ENCODE measurements at regions not wholly inside any gene's neighbourhood (a gene's known extent, or its start where the extent isn't known, plus 50 kb on each side); places are given as distances from the start of the nearest gene placed in this dataset.

DNA sequence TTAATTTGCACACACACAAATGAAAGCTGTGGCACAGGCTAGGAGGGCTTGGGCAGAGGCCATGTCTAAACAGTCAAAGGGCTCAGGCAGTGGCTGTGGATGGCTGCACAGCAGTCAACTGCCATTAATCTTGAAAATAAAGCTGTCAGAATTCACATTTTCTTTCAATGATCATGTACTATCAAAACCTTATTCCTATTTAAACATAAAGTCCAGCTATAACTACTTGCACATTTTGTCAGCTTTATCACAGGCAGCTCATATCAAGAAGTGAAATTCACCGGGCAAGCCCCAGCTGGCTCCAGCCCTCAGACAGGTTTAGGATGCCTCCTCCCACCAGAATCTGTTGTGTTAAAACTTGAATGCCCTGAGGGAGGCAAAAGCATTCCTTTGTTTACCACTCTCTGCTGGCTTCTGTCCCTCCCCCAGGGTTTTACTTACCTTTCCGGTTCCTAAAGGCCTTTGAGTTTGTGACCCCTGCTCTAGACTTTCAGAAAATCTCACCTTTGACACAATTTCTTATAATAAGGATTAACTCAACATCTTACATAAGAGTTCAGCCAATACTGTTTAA, 54.9 kb upstream of the GRAMD2B start:
- DNase-seq, result no peak

DNA sequence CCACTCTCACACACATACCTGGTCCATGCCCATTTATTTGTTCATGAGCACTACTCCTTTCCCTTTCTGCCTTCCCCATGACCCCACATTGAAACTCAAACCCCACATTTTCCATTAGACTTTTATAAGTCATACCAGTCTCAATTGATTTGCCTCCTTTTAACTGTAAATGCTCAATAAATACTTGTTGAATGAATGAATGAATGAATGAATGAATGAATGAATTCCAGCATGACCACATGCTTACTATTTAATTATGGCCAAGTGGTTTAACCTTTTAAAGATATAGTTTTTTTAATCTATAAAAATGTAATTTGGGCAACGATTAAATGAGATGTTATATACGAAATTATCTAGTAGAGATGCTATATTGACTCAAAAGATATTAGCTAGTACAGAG, 54.1 kb upstream of the GRAMD2B start:
- no peak for DNase-seq

DNA sequence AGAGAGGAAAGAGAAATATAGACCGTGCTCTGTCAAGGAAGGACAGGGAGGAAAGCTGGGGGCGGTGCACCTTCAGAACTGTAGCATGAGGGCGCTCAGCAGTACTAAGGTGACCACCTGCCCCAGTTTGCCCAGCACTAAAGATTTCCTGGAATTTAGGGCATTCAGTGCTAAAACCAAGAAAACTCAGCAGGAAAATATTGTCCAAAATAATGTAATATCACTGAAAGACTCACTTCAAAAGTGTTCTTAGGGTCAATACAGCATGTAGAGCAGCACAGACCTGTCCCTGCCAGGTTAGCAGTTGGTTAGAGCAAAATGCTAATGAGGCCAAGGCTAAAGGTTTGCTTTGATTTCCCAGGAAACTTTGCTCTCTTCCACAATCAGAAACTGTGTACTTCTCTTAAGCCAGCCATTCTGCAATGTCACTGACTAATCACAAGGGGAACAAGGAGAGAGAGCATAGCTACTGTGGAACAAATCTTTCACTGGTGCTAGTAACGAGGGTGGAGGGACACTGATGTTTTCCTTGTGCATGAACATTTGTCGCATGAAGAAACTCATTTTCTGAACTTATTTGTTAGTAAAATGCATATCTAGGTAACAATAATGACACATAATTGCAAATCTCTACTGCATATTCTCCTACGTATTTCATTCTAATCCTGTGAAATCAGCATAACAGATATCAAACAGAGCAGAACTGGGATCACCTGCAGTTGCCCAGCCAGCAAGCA, 53.0 kb upstream of the GRAMD2B start:
- DNase-seq, result no peak

DNA sequence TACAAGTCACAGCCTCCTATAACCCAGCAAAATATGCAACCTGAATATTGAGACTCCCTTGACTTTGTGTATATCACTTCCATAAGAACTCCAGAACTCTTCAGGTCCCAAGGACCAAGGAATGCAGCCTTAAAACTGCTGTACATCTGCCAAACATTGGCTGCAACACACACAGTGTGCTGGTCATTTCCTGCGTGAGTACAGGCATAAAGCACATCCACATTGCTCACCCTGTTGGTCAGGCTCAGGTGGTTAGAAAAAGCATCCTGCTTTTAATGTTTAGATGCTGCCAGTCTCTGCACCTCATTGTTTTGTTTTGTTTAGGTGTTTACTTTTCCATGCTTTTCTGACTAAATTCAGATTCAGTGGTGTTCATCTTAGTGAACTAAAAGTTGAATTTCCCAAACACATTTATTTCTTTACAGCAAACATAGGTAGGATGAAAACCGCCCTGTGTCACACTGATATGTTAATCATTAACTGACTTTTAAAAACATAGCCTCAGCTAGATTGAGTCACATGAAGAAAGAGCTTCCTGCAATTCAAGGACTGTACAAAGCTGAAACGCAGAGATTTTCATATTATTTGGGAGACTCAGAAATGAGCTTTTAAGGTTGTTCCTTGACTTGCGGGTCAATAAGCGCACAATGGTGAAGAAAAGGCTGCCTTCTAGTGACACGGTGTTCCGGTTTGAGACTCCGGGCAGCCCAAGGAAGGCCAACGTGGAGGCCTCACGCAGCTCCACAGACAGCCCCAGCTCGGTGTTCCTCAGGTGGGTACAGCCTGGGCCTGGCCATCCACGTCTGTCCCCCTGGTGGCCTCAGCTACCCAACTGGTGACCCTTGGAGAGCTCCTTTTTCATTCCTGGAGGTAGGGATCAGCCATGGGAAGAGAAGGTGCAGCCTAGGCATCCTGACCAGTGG, 52.2 kb upstream of the GRAMD2B start:
- no peak for DNase-seq

DNA sequence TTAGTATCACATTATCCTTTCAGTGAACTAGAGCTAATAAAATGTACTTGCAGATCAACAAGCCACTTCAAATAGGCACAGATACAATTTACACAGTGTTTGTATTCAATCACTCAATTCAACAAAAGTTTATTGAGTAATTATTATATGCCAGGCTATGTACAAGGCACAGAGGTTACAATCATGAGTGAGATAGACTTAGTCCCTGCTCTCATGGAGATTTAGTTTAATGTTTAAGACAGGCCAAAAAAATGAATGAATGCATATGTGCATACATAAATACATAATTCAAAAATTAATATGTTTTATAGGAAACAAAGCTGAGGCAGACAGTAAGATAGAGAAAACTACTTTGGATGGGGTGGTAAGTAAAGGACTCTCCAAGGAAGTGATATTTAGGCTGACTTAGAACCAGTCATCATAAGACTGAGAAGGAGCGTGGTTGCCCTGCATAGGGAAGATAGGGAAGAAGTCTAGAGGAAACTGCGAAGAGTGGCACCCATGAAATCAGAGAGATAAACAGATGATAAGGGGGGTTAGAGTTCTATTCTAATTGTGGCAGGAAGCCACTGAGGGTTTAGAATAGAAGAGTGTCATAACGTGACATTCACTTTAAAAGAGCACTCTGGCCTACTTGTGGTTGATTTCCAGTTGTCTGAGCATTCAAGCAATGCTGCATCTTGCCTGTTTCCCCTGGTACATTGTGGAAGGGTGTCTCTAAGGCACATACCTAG, 49.7 kb upstream of the GRAMD2B start:
- DNase-seq, result no peak
